ENCODE measurements at regions not wholly inside any gene's neighbourhood (a gene's known extent, or its start where the extent isn't known, plus 50 kb on each side); places are given as distances from the start of the nearest gene placed in this dataset.

DNA sequence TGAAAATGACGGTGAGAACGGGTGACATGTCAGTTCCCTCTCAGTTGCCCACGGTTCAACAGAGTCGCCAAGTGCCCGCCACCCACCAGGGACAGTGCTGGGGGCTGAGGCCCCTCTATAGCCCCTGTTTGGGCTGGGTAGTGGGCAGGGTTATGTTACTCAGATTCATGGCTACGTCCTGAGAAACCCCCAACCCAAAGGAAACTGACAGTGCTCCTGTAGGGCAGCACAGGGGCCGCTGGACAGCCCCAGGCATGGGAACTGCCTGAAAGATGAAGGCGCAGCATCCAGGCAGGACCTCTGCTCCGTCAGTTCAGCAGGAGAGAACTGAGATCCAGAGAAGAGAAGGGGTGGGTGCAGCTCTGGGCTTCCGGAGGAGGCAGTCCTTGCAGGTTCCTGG lies 118.9 kb upstream of the PMEPA1 start:
- H3K4me1 ChIP-seq (ENCODE audit: control insufficient read depth, insufficient read depth, low read length), result no peaks in the 10 kb centered on the region
- intact Hi-C loops (cut with micrococcal nuclease), result no loop called here
- ATAC-seq (ENCODE audit: low read depth), result no peak
- H3K56ac ChIP-seq (ENCODE audit: extremely low read depth, insufficient read depth, low read length), result no peak overlapping the region
- no peaks in the 10 kb centered on the region; the same call in 1 of the 2 replicates for H3K9me1 ChIP-seq (ENCODE audit: insufficient read depth, low read length)
- H3K9me3 ChIP-seq (ENCODE audit: control insufficient read depth, insufficient read depth, low read length), result no peaks in the 10 kb centered on the region
- H3K4me3 ChIP-seq (ENCODE audit: insufficient read depth, low read depth, low read length), result no peak overlapping the region
- H3K18ac ChIP-seq (ENCODE audit: low read depth, low read length), result no peak overlapping the region
- WGBS, 2 experiments (ENCODE audit: extremely low coverage in 2 of 2, insufficient read length in 1 of 2), result no CpG with 5 or more reads among the region's 10 CpGs
- H2BK20ac ChIP-seq (ENCODE audit: low read depth, low read length), result no peak overlapping the region
- dilution Hi-C loops (cut with HindIII; ENCODE audit: low sequenced_read_pairs, unreplicated experiment), result no loop called here
- no peak overlapping the region for H2AFZ ChIP-seq (replicated peaks; ENCODE audit: low read length, poor library complexity)
- H2AK5ac ChIP-seq (ENCODE audit: low read depth, low read length), result no peak overlapping the region
- H4K5ac ChIP-seq (ENCODE audit: low read depth, low read length), result no peak overlapping the region
- TF ChIP-seq, protein P1, sequence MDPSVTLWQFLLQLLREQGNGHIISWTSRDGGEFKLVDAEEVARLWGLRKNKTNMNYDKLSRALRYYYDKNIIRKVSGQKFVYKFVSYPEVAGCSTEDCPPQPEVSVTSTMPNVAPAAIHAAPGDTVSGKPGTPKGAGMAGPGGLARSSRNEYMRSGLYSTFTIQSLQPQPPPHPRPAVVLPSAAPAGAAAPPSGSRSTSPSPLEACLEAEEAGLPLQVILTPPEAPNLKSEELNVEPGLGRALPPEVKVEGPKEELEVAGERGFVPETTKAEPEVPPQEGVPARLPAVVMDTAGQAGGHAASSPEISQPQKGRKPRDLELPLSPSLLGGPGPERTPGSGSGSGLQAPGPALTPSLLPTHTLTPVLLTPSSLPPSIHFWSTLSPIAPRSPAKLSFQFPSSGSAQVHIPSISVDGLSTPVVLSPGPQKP (IDR thresholded peaks at IDR 0.05; ENCODE audit: borderline replicate concordance, low read depth, low read length), result no peak
- TF ChIP-seq RCOR1 (IDR thresholded peaks at IDR 0.05; ENCODE audit: insufficient replicate concordance, low read length) (no peak), SMC3 (IDR thresholded peaks at IDR 0.05; ENCODE audit: low read depth, low read length) (no peak), POLR2A (IDR thresholded peaks at IDR 0.05; ENCODE audit: low read depth, low read length) (no peak), NFE2L2 (IDR thresholded peaks at IDR 0.05; ENCODE audit: low read depth, low read length) (no peak), BHLHE40 (IDR thresholded peaks at IDR 0.05; ENCODE audit: low read depth, low read length) (no peak), MAFK (IDR thresholded peaks at IDR 0.05; ENCODE audit: low read depth, low read length) (no peak), MXI1 (IDR thresholded peaks at IDR 0.05; ENCODE audit: borderline replicate concordance, low read depth, low read length) (no peak), CEBPB (IDR thresholded peaks at IDR 0.05; ENCODE audit: low read depth, low read length) (no peak), FOS (IDR thresholded peaks at IDR 0.05; ENCODE audit: low read depth, low read length) (no peak), RAD21 (IDR thresholded peaks at IDR 0.05; ENCODE audit: low read length) (no peak), RFX5 (IDR thresholded peaks at IDR 0.05; ENCODE audit: low read depth, low read length) (no peak), CHD1 (IDR thresholded peaks at IDR 0.05; ENCODE audit: low read depth, low read length) (no peak), MAZ (IDR thresholded peaks at IDR 0.05; ENCODE audit: borderline replicate concordance, low read depth, low read length) (no peak)
- TF ChIP-seq, protein P2, sequence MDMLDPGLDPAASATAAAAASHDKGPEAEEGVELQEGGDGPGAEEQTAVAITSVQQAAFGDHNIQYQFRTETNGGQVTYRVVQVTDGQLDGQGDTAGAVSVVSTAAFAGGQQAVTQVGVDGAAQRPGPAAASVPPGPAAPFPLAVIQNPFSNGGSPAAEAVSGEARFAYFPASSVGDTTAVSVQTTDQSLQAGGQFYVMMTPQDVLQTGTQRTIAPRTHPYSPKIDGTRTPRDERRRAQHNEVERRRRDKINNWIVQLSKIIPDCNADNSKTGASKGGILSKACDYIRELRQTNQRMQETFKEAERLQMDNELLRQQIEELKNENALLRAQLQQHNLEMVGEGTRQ (IDR thresholded peaks at IDR 0.05; ENCODE audit: low read depth, low read length), result no peak
- TF ChIP-seq, protein P3, sequence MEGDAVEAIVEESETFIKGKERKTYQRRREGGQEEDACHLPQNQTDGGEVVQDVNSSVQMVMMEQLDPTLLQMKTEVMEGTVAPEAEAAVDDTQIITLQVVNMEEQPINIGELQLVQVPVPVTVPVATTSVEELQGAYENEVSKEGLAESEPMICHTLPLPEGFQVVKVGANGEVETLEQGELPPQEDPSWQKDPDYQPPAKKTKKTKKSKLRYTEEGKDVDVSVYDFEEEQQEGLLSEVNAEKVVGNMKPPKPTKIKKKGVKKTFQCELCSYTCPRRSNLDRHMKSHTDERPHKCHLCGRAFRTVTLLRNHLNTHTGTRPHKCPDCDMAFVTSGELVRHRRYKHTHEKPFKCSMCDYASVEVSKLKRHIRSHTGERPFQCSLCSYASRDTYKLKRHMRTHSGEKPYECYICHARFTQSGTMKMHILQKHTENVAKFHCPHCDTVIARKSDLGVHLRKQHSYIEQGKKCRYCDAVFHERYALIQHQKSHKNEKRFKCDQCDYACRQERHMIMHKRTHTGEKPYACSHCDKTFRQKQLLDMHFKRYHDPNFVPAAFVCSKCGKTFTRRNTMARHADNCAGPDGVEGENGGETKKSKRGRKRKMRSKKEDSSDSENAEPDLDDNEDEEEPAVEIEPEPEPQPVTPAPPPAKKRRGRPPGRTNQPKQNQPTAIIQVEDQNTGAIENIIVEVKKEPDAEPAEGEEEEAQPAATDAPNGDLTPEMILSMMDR (conservative IDR thresholded peaks at IDR 0.05; ENCODE audit: low read depth, low read length), result no peak
- CTCF ChIA-PET, result no interaction called here
- H2BK120ac ChIP-seq (ENCODE audit: low read depth, low read length), result no peak overlapping the region
- H4K20me1 ChIP-seq (ENCODE audit: insufficient read depth, low read length), result no peaks in the 10 kb centered on the region; the same call in 1 of the 2 replicates
- H3K4ac ChIP-seq (ENCODE audit: low read depth, low read length), result no peak overlapping the region
- BruUV-seq (replicated peaks), result no TSS peak
- H2BK5ac ChIP-seq (ENCODE audit: low read depth, low read length, poor library complexity, severe bottlenecking), result no peak overlapping the region
- no peak overlapping the region for H3K14ac ChIP-seq (replicated peaks; ENCODE audit: low read depth, low read length)
- no peak overlapping the region for H3K9ac ChIP-seq (ENCODE audit: low read depth, low read length)
- no peak overlapping the region for H2AK9ac ChIP-seq (replicated peaks; ENCODE audit: low read depth, low read length, poor library complexity)
- no peak overlapping the region for H3K4me2 ChIP-seq (ENCODE audit: low read depth, low read length)
- no peak overlapping the region for H2BK15ac ChIP-seq (ENCODE audit: low read depth, low read length)
- H3K27ac ChIP-seq (ENCODE audit: insufficient read depth, low read length), result no peak overlapping the region
- H3K27me3 ChIP-seq (ENCODE audit: control insufficient read depth, insufficient read depth, low read length), result peaks cover 6% of the 10 kb centered on the region; the same call in 1 of the 2 replicates
- H3K79me1 ChIP-seq (ENCODE audit: low read depth in 1 of 2, low read length in 2 of 2), result no peaks in the 10 kb centered on the region
- no peaks in the 10 kb centered on the region for H3K36me3 ChIP-seq (ENCODE audit: control insufficient read depth, insufficient read depth, low read length)
- H4K91ac ChIP-seq (ENCODE audit: insufficient read depth, low read depth, low read length), result no peak overlapping the region
- no peak for DNase-seq
- in situ Hi-C loops (cut with MboI; ENCODE audit: low sequenced_read_pairs), result no loop called here
- no peak overlapping the region for H3K23ac ChIP-seq (ENCODE audit: low read depth, low read length)
- POLR2A ChIA-PET (ENCODE audit: unreplicated experiment), result no interaction called here
- no peak overlapping the region for H4K8ac ChIP-seq (ENCODE audit: low read depth in 2 of 2, low read length in 2 of 2)

Measured in IMR-90 (cell line).